ENCODE measurements at regions not wholly inside any gene's neighbourhood (a gene's known extent, or its start where the extent isn't known, plus 50 kb on each side); places are given as distances from the start of the nearest gene placed in this dataset.
"Not testable (repeated sequence)": the region's sequence is repeated elsewhere in the genome, so short reads cannot be mapped to it uniquely, and the experiment has no call there.

DNA sequence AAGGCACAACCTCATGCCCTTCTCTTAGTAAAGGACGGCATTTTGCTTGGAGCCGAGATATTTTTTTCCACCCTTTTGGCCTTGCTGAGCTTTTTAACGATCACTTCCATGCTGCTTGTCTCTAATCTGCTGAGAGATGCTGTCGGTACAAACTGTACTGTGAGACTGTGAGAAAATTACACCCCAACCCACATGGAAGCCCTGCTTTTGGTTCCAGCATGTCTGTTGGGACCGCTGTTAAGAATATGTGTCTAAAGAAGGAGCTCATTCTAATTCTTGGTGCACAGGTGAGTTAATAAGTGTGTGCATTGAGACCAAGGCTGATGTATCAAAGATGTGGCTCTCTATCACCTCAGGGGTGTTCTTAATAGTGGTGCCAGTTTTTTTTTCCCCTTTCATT, 304.5 kb upstream of the MAP3K7 start:
- Histone ChIP-seq H3K4me1 (ENCODE audit: insufficient read depth, low read length) (peaks cover 3% of the 10 kb centered on the region), H3K36me3 (ENCODE audit: insufficient read depth, low read length) (no peaks in the 10 kb centered on the region), H3K27me3 (ENCODE audit: insufficient read depth, low read length) (no peaks in the 10 kb centered on the region), H3K9me3 (ENCODE audit: low read length) (no peaks in the 10 kb centered on the region), H2AFZ (ENCODE audit: low read depth, low read length) (no peak overlapping the region), H3K4me3 (ENCODE audit: low read length) (no peak overlapping the region)

DNA sequence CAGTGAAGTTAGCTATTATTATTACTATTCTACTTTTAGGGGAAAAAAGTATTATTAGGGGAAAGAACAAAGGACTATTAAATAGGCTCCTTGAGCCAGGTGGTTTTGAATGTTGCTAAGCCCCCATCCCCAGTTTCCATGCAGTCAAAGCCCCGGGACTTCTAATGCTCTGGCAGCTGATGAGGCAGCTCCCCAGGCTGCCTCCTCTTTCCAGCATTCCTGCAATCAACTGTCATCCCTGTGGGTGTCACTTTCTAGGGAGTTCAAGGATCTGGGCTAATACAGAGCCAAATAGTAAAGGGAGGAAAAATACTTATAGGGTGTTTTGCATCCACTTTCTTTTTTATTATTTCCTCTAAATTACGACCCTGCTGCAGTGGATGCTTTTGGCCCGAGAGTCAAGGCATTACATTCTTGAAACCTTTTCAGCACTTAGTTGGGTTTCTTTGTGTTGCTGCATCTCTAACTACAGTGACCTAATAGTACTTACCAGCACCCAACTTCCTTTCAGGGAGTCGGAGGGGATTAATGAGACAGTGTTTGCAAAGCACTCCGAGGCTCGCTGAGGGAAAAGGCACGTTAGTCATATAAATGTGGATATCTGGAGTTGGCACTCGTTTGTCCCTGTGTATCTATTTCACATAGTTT, 303.9 kb upstream of the MAP3K7 start:
- peaks cover 3% of the 10 kb centered on the region for H3K4me1 ChIP-seq (ENCODE audit: insufficient read depth, low read length)
- no peaks in the 10 kb centered on the region for H3K9me3 ChIP-seq (ENCODE audit: low read length)
- no peaks in the 10 kb centered on the region for H3K27me3 ChIP-seq (ENCODE audit: insufficient read depth, low read length)
- H3K4me3 ChIP-seq (ENCODE audit: low read length): no peak overlapping the region
- no peaks in the 10 kb centered on the region for H3K36me3 ChIP-seq (ENCODE audit: insufficient read depth, low read length)
- H2AFZ ChIP-seq (ENCODE audit: low read depth, low read length): no peak overlapping the region

DNA sequence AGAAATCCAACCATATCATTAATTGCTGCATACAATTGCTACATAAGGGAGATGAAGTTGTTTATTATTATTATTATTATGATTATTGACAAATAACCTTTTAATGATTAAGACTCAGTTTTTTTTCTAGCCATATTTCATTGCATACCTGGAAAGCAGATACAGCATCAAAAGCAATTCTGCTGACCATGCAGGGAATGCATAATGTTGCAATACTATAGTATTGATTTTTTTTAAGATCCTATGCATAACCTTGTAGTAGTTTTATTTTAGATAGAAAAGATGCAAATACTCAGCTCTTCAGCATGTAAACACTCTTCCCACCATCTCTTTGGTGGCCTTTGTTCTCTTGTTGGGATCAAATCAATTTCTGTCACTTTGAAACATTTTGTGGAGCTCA, 300.9 kb upstream of the MAP3K7 start:
- no peak overlapping the region for H2AFZ ChIP-seq (ENCODE audit: low read depth, low read length)
- H3K4me1 ChIP-seq (ENCODE audit: insufficient read depth, low read length): peaks cover 3% of the 10 kb centered on the region
- H3K4me3 ChIP-seq (ENCODE audit: low read length): no peak overlapping the region
- H3K9me3 ChIP-seq (ENCODE audit: low read length): no peaks in the 10 kb centered on the region
- no peaks in the 10 kb centered on the region for H3K27me3 ChIP-seq (ENCODE audit: insufficient read depth, low read length)
- H3K36me3 ChIP-seq (ENCODE audit: insufficient read depth, low read length): no peaks in the 10 kb centered on the region

DNA sequence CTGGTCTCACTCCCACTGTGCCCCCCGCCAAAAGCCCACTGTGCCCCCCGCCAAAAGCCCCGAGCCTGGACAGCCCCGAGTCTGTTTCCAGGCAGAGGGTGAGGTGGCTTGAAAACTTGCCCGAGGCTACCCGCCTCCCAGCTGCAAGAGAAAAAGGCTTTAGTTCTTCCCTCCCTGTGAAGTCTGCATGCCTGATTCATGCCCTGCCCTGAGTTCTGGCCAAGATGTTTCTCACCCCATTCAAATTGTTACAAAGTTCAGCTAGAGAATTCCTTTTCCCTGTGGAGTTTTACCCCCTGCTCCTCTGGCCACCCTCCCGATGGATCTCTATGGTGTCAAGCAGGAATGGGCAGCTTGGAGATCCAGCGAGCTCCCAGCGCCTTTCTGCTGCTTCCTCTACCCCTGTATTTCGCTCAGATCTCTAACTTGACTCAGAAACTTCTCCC, 298.8 kb upstream of the MAP3K7 start:
- Histone ChIP-seq H2AFZ (ENCODE audit: low read depth, low read length) (no peak overlapping the region), H3K27me3 (ENCODE audit: insufficient read depth, low read length) (no peaks in the 10 kb centered on the region), H3K9me3 (ENCODE audit: low read length) (no peaks in the 10 kb centered on the region), H3K36me3 (ENCODE audit: insufficient read depth, low read length) (no peaks in the 10 kb centered on the region), H3K4me3 (ENCODE audit: low read length) (no peak overlapping the region), H3K4me1 (ENCODE audit: insufficient read depth, low read length) (peaks cover 3% of the 10 kb centered on the region)

DNA sequence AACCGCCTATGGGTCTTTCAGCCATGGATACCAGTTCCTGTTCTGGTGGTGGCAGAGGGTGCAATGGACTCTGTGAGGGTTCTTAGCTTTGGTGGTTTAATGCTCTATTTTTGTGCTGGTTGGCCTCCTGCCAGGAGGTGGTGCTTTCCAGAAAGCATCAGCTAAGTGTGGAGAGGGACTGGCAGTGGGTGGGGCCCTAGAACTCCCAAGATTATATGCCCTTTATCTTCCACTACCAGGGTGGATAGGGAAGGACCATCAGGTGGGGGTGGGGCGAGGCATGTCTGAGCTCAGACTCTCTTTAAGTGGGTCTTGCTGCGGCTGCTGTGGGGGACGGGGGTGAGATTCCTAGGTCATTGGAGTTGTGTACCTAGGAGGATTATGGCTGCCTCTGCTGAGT, 298.3 kb upstream of the MAP3K7 start:
- H3K36me3 ChIP-seq (ENCODE audit: insufficient read depth, low read length); H3K4me1 ChIP-seq (ENCODE audit: insufficient read depth, low read length); H3K9me3 ChIP-seq (ENCODE audit: low read length); H3K4me3 ChIP-seq (ENCODE audit: low read length); H2AFZ ChIP-seq (ENCODE audit: low read depth, low read length); H3K27me3 ChIP-seq (ENCODE audit: insufficient read depth, low read length): not testable (repeated sequence)

DNA sequence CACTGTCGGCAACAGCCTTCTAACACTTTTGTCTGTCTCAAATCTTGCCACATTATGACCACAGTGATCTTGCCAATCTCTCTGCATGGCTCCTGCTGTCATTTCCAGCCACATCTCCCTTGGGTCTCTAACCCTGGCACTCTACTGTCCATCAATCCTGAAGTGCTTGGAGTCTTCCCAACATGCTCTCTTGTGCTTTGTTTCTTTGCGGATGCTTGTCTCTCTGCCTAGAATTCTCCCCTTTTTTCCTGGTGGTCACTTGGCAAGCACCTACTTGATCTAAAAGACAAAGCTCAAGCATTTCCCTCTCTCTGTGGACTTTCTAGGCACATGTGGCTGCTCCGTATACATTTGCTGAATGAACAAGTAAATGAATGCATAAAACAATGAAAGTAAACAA, 290.7 kb upstream of the MAP3K7 start:
- Histone ChIP-seq H2AFZ (ENCODE audit: low read depth, low read length) (no peak overlapping the region), H3K36me3 (ENCODE audit: insufficient read depth, low read length) (no peaks in the 10 kb centered on the region), H3K4me3 (ENCODE audit: low read length) (no peak overlapping the region), H3K27me3 (ENCODE audit: insufficient read depth, low read length) (peaks cover 2% of the 10 kb centered on the region), H3K9me3 (ENCODE audit: low read length) (no peaks in the 10 kb centered on the region), H3K4me1 (ENCODE audit: insufficient read depth, low read length) (no peaks in the 10 kb centered on the region)

DNA sequence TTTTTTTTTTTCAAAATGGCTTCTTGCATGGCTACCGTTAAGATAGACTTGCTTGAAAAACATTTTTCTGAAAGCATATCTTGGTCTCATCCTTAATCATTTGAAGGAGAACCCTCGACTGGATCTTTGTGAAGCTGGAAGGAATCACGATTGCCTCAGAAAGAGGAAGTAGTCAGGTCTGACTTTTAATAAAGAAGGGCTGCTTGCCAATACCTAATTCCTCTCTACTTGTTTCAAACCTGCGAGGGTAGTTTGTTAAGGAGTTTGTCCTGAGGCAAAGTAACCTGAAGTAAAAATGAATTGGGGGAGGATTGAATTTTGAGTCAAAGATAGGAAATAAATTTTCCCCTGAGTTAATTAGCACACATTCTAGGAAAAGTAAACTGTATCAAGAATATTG, 288.1 kb upstream of the MAP3K7 start:
- H3K36me3 ChIP-seq (ENCODE audit: insufficient read depth, low read length): no peaks in the 10 kb centered on the region
- H3K9me3 ChIP-seq (ENCODE audit: low read length): no peaks in the 10 kb centered on the region
- H3K4me1 ChIP-seq (ENCODE audit: insufficient read depth, low read length): no peaks in the 10 kb centered on the region
- H2AFZ ChIP-seq (ENCODE audit: low read depth, low read length): no peak overlapping the region
- peaks cover 2% of the 10 kb centered on the region for H3K27me3 ChIP-seq (ENCODE audit: insufficient read depth, low read length)
- H3K4me3 ChIP-seq (ENCODE audit: low read length): no peak overlapping the region

DNA sequence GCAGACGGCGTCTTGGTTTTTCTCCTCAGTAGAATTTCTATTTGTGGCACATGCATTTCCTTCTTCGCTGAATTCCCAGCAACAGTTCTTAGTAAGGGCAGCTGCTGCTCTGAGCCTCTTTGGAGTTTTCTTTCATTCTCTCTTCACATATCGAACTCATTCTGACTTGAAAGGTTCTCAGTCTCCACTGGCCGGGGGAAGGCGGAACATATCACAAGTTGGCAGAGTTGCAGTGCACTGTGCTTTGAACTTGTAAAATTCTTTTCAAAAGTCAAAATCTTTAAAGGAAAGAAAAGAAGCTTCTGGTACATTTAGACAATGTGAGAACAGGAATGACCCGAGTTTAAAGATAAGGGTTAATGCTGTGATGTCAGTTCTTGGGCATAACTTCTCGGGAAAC, 286.1 kb upstream of the MAP3K7 start:
- H2AFZ ChIP-seq (ENCODE audit: low read depth, low read length): no peak overlapping the region
- H3K9me3 ChIP-seq (ENCODE audit: low read length): no peaks in the 10 kb centered on the region
- H3K4me1 ChIP-seq (ENCODE audit: insufficient read depth, low read length): no peaks in the 10 kb centered on the region
- H3K36me3 ChIP-seq (ENCODE audit: insufficient read depth, low read length): no peaks in the 10 kb centered on the region
- peaks cover 2% of the 10 kb centered on the region for H3K27me3 ChIP-seq (ENCODE audit: insufficient read depth, low read length)
- H3K4me3 ChIP-seq (ENCODE audit: low read length): no peak overlapping the region

DNA sequence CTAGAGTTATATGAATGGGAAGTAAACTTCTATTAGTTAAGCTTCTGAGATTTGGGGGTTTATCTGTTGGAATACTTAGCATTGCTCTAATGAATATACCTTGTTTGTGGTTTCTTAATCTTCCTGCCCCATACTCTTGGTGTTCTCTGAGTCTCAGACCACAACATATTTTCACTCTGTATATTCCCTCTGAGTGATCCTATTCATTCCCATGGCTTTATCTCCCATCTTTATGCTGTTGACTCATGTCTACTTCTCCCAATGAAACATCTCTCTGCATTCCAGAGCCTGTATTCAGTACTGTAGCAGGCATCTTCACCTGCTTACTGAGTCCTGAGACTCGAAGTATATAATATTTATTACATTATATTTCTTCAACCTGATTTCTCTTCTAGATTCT, 283.7 kb upstream of the MAP3K7 start:
- H3K36me3 ChIP-seq (ENCODE audit: insufficient read depth, low read length): no peaks in the 10 kb centered on the region
- H3K4me1 ChIP-seq (ENCODE audit: insufficient read depth, low read length): no peaks in the 10 kb centered on the region
- H3K4me3 ChIP-seq (ENCODE audit: low read length): no peak overlapping the region
- H3K9me3 ChIP-seq (ENCODE audit: low read length): no peaks in the 10 kb centered on the region
- H3K27me3 ChIP-seq (ENCODE audit: insufficient read depth, low read length): peaks cover 2% of the 10 kb centered on the region
- no peak overlapping the region for H2AFZ ChIP-seq (ENCODE audit: low read depth, low read length)

DNA sequence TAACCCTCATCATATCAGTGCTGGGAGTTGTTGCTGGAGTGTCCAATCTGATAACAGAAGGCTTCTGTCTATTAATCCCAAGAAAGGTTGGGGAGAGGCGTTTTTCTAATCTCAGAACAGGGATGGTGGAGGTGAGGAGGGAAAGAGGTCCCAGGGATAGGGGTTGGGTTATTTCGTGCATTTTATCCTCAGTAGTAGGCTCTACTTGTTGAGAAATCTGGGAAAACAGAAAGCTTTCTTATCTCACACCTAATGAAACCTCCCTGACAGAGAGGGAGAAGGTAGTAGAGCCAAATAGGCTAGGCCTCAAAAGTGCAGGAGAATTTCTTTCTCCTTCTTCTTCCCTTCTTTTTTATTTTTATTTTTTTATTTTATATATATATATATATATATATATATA, 281.8 kb upstream of the MAP3K7 start:
- Histone ChIP-seq H3K9me3 (ENCODE audit: low read length) (no peaks in the 10 kb centered on the region), H3K4me1 (ENCODE audit: insufficient read depth, low read length) (no peaks in the 10 kb centered on the region), H3K36me3 (ENCODE audit: insufficient read depth, low read length) (no peaks in the 10 kb centered on the region), H3K27me3 (ENCODE audit: insufficient read depth, low read length) (peaks cover 2% of the 10 kb centered on the region), H3K4me3 (ENCODE audit: low read length) (no peak overlapping the region), H2AFZ (ENCODE audit: low read depth, low read length) (no peak overlapping the region)

DNA sequence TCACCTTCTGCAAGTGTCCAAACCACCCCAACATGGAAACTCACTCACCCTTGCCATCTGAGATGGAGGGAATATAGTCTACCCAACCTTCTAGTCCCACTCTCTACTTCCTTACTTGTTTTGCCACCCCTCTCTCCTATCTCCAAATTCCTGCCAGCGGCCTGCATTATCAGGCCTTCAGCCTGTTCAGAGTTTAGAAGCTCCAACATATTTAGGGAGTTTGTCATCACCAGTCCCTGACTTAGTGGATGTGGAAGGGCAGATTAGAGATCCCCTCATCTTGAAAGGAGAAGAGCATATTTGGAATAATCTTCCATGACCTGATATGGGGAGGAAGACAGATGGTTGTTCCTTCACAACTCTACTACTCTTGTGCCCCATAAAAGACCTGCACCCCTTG, 281.4 kb upstream of the MAP3K7 start:
- no peaks in the 10 kb centered on the region for H3K4me1 ChIP-seq (ENCODE audit: insufficient read depth, low read length)
- no peak overlapping the region for H3K4me3 ChIP-seq (ENCODE audit: low read length)
- H3K27me3 ChIP-seq (ENCODE audit: insufficient read depth, low read length): no peaks in the 10 kb centered on the region
- no peaks in the 10 kb centered on the region for H3K9me3 ChIP-seq (ENCODE audit: low read length)
- H3K36me3 ChIP-seq (ENCODE audit: insufficient read depth, low read length): no peaks in the 10 kb centered on the region
- H2AFZ ChIP-seq (ENCODE audit: low read depth, low read length): no peak overlapping the region

DNA sequence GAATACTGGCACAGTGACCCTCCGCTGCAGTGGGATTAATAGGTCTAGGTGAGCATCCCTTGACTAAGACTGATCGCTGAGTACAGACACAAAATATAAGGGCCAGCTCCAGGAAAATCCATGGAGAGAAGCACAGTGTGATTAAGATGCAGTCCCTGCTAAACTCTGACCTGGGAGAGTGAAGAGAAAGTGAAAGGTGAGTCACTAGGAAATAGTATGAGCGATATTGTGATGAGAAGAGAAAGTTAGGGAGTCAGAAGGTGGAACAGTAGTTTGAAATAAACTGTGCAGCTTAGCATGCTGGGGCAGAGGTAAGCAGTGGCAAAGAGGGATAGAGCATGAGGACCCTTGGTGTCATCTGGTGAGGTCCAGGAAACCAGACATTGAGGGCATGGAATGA, 278.6 kb upstream of the MAP3K7 start:
- no peaks in the 10 kb centered on the region for H3K9me3 ChIP-seq (ENCODE audit: low read length)
- H3K4me1 ChIP-seq (ENCODE audit: insufficient read depth, low read length): no peaks in the 10 kb centered on the region
- H3K27me3 ChIP-seq (ENCODE audit: insufficient read depth, low read length): no peaks in the 10 kb centered on the region
- H2AFZ ChIP-seq (ENCODE audit: low read depth, low read length): no peak overlapping the region
- no peak overlapping the region for H3K4me3 ChIP-seq (ENCODE audit: low read length)
- no peaks in the 10 kb centered on the region for H3K36me3 ChIP-seq (ENCODE audit: insufficient read depth, low read length)

DNA sequence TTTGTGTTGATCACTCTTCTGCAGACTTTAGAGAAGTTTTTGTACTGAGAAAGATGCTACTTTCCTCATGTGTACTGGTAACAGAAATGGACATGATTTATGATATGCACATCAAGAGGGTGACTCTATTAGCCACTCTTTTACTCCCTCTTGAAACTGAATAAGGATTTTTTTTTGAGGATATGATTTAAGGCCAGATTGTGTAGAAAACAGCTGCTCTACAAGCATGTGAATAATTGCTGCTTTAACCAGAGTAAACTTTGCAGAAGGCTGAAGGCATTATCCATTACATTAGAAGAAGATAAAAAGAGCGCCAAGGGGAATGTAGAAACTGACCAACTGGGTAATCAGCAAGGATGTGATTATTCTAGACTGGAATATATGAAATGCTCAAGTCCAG, 276.2 kb upstream of the MAP3K7 start:
- no peaks in the 10 kb centered on the region for H3K9me3 ChIP-seq (ENCODE audit: low read length)
- no peak overlapping the region for H2AFZ ChIP-seq (ENCODE audit: low read depth, low read length)
- no peaks in the 10 kb centered on the region for H3K36me3 ChIP-seq (ENCODE audit: insufficient read depth, low read length)
- H3K4me3 ChIP-seq (ENCODE audit: low read length): no peak overlapping the region
- no peaks in the 10 kb centered on the region for H3K4me1 ChIP-seq (ENCODE audit: insufficient read depth, low read length)
- H3K27me3 ChIP-seq (ENCODE audit: insufficient read depth, low read length): no peaks in the 10 kb centered on the region

DNA sequence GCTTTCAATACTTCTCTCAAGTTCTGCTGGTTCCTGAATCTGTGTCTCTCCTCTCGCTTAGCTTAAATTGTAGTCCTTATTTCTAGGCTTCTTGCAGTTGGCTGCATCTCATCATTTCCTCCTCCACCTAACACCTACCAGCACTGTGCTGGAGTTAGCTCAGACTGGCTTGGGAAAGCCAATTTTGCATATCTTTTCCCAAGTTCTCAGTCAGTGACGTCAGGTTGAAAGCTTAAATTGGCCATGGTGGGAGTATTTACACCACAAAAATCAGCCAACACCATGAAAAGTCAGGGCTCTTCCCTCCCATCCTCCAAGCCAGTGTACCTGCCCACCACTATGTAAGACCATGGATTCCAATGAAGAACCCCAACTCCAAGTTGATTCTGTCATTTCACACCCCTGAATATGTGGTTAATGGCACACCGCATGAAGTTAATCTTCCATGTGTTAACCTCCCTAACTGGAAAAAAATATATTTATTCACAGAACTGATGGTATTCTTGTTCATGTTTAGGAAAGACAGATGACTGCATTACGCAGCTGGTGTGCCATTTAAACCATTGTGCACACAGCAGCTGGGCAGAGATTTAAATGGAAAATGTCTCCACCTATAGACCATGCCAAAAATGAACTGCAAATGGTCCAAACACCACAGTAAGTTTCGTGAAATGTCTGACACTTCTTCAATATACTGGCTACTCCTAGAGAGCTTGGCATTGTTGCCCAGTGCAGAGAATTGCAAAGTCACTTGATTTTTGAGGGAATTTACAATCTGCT, 274.1 kb upstream of the MAP3K7 start:
- no peaks in the 10 kb centered on the region for H3K9me3 ChIP-seq (ENCODE audit: low read length)
- H3K4me3 ChIP-seq (ENCODE audit: low read length): no peak overlapping the region
- H3K27me3 ChIP-seq (ENCODE audit: insufficient read depth, low read length): no peaks in the 10 kb centered on the region
- H3K4me1 ChIP-seq (ENCODE audit: insufficient read depth, low read length): no peaks in the 10 kb centered on the region
- no peaks in the 10 kb centered on the region for H3K36me3 ChIP-seq (ENCODE audit: insufficient read depth, low read length)
- H2AFZ ChIP-seq (ENCODE audit: low read depth, low read length): no peak overlapping the region

All from neuron (in vitro differentiated cells).